ENCODE measurements at regions not wholly inside any gene's neighbourhood (a gene's known extent, or its start where the extent isn't known, plus 50 kb on each side); places are given as distances from the start of the nearest gene placed in this dataset.

DNA sequence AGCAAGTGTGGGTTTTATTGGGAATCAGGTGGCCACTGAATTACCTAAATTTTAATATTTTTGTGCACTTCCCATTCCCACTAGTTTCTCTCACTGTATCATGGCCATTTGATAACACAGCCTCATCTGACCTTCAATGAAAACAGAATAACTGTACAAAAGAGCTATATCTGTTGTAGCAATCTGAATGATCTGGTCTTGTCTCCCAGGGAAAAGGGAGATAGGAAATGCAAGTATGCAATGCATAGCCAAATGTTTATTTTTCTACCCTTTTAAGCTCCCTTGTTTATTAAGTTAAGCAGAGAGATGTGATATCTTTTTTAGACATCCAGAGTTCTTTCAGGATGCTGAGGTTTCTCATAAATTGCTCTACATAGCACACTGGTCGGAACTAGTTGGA, 288.3 kb upstream of the CLINT1 start:
- H3K9me3 ChIP-seq (ENCODE audit: insufficient read depth, low read depth, low read length) = no peaks in the 10 kb centered on the region
- no peaks in the 10 kb centered on the region for H3K36me3 ChIP-seq (ENCODE audit: insufficient read depth, low read depth, low read length)
- H3K4me3 ChIP-seq (ENCODE audit: low read length) = no peak overlapping the region
- H3K9ac ChIP-seq (ENCODE audit: low read depth, low read length) = no peak overlapping the region
- no peaks in the 10 kb centered on the region for H3K27me3 ChIP-seq (ENCODE audit: insufficient read depth, low read length)
- H3K27ac ChIP-seq (ENCODE audit: low read length) = no peak overlapping the region
- no peaks in the 10 kb centered on the region for H3K4me1 ChIP-seq (ENCODE audit: insufficient read depth, low read length)

DNA sequence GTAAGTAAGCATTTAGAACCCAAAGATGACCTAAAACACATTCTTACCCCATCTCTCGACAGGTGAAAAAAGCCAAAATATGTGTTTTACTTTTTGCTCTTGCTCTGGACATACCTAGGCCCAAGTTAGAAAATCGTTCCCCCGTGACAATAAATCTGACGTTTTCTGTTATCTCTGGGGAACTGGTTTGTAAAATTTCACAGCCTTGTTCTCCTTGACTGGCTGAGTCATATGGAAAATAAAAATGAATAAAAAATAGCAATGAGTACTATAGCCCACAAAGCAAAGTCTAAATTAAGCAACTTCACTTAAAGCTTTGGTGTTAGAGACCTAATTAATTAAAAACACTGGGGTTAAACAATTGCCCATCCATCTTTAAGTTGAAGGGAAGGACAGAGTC, 286.9 kb upstream of the CLINT1 start:
- H3K27me3 ChIP-seq (ENCODE audit: insufficient read depth, low read length) = no peaks in the 10 kb centered on the region
- H3K4me3 ChIP-seq (ENCODE audit: low read length) = no peak overlapping the region
- no peaks in the 10 kb centered on the region for H3K36me3 ChIP-seq (ENCODE audit: insufficient read depth, low read depth, low read length)
- no peaks in the 10 kb centered on the region for H3K9me3 ChIP-seq (ENCODE audit: insufficient read depth, low read depth, low read length)
- no peak overlapping the region for H3K9ac ChIP-seq (ENCODE audit: low read depth, low read length)
- H3K27ac ChIP-seq (ENCODE audit: low read length) = no peak overlapping the region
- H3K4me1 ChIP-seq (ENCODE audit: insufficient read depth, low read length) = no peaks in the 10 kb centered on the region

DNA sequence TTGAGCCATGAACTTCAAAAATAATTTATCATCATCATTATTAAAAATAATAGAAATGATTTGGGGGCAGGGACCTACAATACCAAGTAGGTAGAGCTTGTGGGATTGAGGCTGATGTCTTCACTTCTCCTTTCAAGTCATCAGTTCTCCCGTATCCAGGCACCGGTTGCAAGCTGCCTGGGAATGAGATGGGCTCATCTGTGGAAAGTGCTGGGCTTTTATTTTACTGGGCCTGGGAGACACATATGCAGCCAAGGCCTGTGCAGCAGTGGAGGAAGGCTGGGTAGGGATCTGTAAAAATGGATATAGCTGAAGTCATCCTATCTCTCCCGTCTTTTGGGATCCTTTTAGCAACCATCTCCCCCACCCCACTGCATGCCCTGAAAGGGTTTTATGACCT, 284.1 kb upstream of the CLINT1 start:
- H3K4me1 ChIP-seq (ENCODE audit: insufficient read depth, low read length) = no peaks in the 10 kb centered on the region
- H3K9ac ChIP-seq (ENCODE audit: low read depth, low read length) = no peak overlapping the region
- no peaks in the 10 kb centered on the region for H3K36me3 ChIP-seq (ENCODE audit: insufficient read depth, low read depth, low read length)
- H3K9me3 ChIP-seq (ENCODE audit: insufficient read depth, low read depth, low read length) = no peaks in the 10 kb centered on the region
- no peak overlapping the region for H3K27ac ChIP-seq (ENCODE audit: low read length)
- no peaks in the 10 kb centered on the region for H3K27me3 ChIP-seq (ENCODE audit: insufficient read depth, low read length)
- no peak overlapping the region for H3K4me3 ChIP-seq (ENCODE audit: low read length)

DNA sequence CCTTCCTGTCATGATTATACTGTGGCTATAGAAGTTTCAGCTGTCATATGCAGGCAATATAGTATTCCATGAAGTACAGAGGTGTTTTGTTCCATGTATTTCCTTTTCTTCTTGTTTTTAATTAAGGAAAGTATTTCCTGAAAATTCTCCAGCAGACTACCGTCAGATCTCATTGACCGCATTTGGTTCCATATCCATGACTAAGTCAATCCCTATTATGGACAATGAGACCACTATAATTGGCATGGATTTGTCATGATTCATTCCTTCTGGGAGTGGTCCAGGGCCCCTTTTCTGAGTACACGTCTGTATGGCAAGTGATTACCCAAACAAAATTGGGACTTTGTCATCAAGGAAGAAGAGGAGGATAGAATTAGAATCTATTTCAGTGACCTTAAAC, 283.2 kb upstream of the CLINT1 start:
- no peak overlapping the region for H3K4me3 ChIP-seq (ENCODE audit: low read length)
- no peak overlapping the region for H3K27ac ChIP-seq (ENCODE audit: low read length)

DNA sequence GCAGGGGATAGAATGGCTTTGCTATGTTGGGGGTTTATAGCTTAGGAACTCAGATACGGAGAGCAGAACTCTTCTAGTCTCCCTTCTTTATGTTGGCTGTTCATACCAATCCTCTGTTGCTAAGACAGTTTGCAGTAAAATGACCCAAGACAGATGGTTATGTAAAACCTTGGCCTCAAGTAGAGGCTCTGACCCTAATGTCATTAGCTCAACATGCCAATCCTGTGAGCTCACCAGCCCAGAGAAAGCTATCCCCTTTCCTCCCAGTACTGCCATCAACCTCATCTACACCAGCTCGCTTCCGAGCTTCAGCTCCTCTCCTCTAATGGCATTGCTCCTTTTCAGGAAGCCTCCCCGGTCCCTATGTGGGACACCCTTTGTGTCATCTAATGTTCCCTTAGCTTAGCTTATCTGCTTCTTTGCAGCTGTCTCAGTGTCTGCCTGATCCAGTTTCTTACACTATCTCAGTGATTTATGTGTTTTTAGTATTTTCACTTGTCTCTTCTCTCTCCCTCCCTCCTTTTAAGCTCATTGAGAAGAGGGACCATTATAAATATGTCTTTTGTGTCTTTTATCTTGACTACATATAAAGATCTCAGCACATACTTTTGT, 281.3 kb upstream of the CLINT1 start:
- no peak overlapping the region for H3K9ac ChIP-seq (ENCODE audit: low read depth, low read length)
- H3K4me3 ChIP-seq (ENCODE audit: low read length) = no peak overlapping the region
- peaks cover 7% of the 10 kb centered on the region for H3K4me1 ChIP-seq (ENCODE audit: insufficient read depth, low read length)
- no peaks in the 10 kb centered on the region for H3K9me3 ChIP-seq (ENCODE audit: insufficient read depth, low read depth, low read length)
- no peak overlapping the region for H3K27ac ChIP-seq (ENCODE audit: low read length)
- no peaks in the 10 kb centered on the region for H3K27me3 ChIP-seq (ENCODE audit: insufficient read depth, low read length)
- H3K36me3 ChIP-seq (ENCODE audit: insufficient read depth, low read depth, low read length) = no peaks in the 10 kb centered on the region

More for the DNA sequence above, 283.2 kb upstream of the CLINT1 start:
- Histone ChIP-seq H3K9ac (ENCODE audit: low read depth, low read length) (no peak overlapping the region), H3K4me1 (ENCODE audit: insufficient read depth, low read length) (no peaks in the 10 kb centered on the region; the same call in 1 of the 2 replicates), H3K27me3 (ENCODE audit: insufficient read depth, low read length) (no peaks in the 10 kb centered on the region), H3K9me3 (ENCODE audit: insufficient read depth, low read depth, low read length) (no peaks in the 10 kb centered on the region), H3K36me3 (ENCODE audit: insufficient read depth, low read depth, low read length) (no peaks in the 10 kb centered on the region)

DNA sequence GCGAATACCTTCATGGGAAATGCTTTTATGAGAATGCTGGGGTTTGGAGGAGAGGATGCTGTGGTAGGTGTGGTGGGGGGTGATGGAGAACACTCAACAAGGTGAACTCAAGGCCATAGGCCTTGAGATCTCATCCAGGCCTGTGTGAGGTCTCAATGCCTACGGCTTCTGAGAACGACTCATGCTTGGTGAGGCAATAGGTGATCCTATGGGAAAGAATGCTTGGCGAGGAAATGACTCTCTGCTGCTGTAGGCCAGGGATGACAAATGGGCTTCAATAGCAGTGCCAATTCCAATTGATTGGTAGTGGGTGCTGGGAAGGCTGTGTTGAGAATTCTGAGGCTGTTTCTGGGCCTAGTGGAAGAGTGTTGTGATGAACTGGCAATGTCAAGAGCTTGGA, 280.2 kb upstream of the CLINT1 start:
- Histone ChIP-seq H3K27me3 (ENCODE audit: insufficient read depth, low read length) (no peaks in the 10 kb centered on the region), H3K9ac (ENCODE audit: low read depth, low read length) (no peak overlapping the region), H3K4me3 (ENCODE audit: low read length) (no peak overlapping the region), H3K4me1 (ENCODE audit: insufficient read depth, low read length) (peaks cover 7% of the 10 kb centered on the region), H3K27ac (ENCODE audit: low read length) (no peak overlapping the region), H3K9me3 (ENCODE audit: insufficient read depth, low read depth, low read length) (no peaks in the 10 kb centered on the region), H3K36me3 (ENCODE audit: insufficient read depth, low read depth, low read length) (no peaks in the 10 kb centered on the region)

DNA sequence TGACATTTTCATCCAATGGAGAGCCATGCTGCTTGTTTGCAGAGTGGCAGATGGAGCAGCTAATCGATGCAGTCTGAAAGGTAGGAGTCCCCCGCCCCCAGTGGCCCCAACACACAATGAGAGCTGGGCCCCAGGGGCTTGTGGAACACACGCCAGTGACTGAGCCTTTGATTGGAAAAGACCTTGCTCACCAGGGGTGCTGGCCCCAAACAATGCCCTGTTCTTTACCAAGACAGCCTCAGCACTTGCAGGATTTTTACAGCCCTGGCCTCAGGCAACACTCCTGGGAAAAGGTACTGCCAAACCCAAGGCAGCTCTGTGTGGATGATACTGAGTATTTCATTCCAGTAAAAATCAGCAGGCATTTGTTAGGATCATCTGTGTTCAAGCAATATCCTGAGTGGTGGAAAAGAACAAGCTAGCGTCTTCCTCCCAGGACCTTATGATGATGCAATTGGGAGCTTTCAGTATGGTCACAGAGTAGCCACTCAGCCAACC, 276.8 kb upstream of the CLINT1 start:
- Histone ChIP-seq H3K27ac (ENCODE audit: low read length) (no peak overlapping the region), H3K4me1 (ENCODE audit: insufficient read depth, low read length) (peaks cover 10% of the 10 kb centered on the region), H3K9ac (ENCODE audit: low read depth, low read length) (peak overlapping the region; percentile 6; the same call in 1 of the 2 replicates), H3K9me3 (ENCODE audit: insufficient read depth, low read depth, low read length) (no peaks in the 10 kb centered on the region), H3K4me3 (ENCODE audit: low read length) (peak overlapping the region; percentile 33), H3K27me3 (ENCODE audit: insufficient read depth, low read length) (no peaks in the 10 kb centered on the region), H3K36me3 (ENCODE audit: insufficient read depth, low read depth, low read length) (no peaks in the 10 kb centered on the region)

DNA sequence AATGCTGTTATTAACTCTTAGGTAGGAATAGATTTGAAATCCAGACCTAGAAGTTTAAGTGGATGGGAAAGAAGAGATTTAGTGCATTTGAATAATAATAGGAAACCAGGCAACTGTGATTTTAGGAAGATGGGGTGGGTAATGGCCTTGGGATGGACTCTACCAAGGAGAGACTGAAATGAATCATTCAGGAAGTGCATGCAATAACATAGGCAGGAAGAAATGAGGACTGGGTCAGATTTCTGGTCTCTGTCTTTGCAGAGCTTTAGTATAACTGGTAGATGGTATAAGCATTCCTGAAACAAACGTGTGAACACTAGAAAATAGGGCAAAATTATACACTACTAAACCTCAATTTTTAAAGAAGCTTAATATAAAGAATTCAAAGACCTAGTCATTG, 274.4 kb upstream of the CLINT1 start:
- no peaks in the 10 kb centered on the region for H3K36me3 ChIP-seq (ENCODE audit: insufficient read depth, low read depth, low read length)
- H3K27me3 ChIP-seq (ENCODE audit: insufficient read depth, low read length) = no peaks in the 10 kb centered on the region

DNA sequence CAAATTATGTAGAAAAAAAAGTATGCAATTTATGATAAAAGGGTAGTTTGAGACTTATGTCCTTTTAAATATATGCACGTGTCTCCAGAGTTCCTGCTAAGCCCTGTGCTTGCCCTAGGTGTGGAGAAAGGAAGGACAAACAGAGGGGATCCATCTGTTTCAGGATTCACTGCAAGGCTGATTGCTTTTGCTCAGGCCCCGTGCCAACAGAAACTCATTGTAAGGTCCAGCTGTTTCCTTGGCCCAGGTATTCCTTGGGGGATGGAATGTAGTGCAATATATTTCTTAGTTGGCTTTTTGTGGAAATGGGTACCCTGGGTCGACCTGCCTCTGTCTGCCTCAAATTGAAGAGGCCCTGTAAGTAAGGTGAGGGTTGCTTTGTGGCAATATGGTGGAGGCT, 268.6 kb upstream of the CLINT1 start:
- Histone ChIP-seq H3K36me3 (ENCODE audit: insufficient read depth, low read depth, low read length) (no peaks in the 10 kb centered on the region), H3K27me3 (ENCODE audit: insufficient read depth, low read length) (no peaks in the 10 kb centered on the region), H3K4me3 (ENCODE audit: low read length) (no peak overlapping the region), H3K27ac (ENCODE audit: low read length) (no peak overlapping the region), H3K4me1 (ENCODE audit: insufficient read depth, low read length) (peaks cover 17% of the 10 kb centered on the region), H3K9ac (ENCODE audit: low read depth, low read length) (no peak overlapping the region), H3K9me3 (ENCODE audit: insufficient read depth, low read depth, low read length) (no peaks in the 10 kb centered on the region)

More for the DNA sequence above, 274.4 kb upstream of the CLINT1 start:
- Histone ChIP-seq H3K4me1 (ENCODE audit: insufficient read depth, low read length) (peaks cover 10% of the 10 kb centered on the region), H3K4me3 (ENCODE audit: low read length) (no peak overlapping the region), H3K9me3 (ENCODE audit: insufficient read depth, low read depth, low read length) (no peaks in the 10 kb centered on the region), H3K9ac (ENCODE audit: low read depth, low read length) (no peak overlapping the region), H3K27ac (ENCODE audit: low read length) (no peak overlapping the region)

DNA sequence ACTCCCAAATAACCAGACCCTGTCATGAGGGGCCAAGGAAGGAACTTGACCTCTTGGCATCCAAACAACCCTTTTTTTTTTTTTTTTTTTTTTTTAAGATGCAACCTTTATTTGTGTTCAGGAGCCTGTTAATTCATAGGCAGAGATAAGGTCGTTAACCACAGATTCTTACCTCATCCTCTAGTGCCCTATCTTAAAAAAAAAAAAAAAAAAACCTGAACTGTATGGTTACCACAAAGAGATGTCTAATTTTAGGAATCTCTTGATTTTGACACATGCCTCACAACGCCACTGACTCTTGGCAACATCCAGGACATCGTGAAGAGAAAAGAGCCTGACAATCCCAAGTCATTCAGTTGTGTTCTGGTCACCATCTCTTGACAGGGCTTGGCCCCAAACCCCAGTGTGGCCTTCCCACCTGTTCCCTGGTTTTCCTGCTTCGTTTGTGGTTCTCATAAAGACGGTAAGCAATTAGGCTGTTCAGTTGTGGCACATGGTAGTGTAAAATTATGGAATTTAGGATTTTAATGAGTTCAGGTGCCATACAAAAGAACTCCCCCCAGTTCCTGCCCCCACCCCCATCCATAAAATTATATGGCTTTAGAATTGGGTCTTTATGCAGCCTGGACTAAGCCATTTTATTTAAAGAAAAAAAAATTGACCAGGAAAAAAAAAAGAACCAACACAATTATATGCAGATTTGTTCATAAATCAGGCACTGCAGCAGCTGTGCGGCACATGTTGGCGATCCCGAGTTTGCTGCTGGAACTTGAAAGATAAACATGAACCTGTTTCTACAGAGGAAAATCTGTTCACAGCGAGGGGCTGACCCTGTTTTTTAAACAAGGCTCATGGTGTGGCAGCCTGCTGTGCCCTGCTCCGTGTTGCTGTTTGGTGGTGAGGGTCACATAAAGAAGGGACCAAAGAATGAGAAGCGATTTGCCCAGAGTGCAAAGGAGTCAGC, 267.8 kb upstream of the CLINT1 start:
- no peaks in the 10 kb centered on the region for H3K36me3 ChIP-seq (ENCODE audit: insufficient read depth, low read depth, low read length)
- H3K27ac ChIP-seq (ENCODE audit: low read length) = no peak overlapping the region
- H3K9ac ChIP-seq (ENCODE audit: low read depth, low read length) = no peak overlapping the region
- H3K4me3 ChIP-seq (ENCODE audit: low read length) = no peak overlapping the region
- no peaks in the 10 kb centered on the region for H3K9me3 ChIP-seq (ENCODE audit: insufficient read depth, low read depth, low read length)
- H3K4me1 ChIP-seq (ENCODE audit: insufficient read depth, low read length) = peaks cover 17% of the 10 kb centered on the region
- no peaks in the 10 kb centered on the region for H3K27me3 ChIP-seq (ENCODE audit: insufficient read depth, low read length)

DNA sequence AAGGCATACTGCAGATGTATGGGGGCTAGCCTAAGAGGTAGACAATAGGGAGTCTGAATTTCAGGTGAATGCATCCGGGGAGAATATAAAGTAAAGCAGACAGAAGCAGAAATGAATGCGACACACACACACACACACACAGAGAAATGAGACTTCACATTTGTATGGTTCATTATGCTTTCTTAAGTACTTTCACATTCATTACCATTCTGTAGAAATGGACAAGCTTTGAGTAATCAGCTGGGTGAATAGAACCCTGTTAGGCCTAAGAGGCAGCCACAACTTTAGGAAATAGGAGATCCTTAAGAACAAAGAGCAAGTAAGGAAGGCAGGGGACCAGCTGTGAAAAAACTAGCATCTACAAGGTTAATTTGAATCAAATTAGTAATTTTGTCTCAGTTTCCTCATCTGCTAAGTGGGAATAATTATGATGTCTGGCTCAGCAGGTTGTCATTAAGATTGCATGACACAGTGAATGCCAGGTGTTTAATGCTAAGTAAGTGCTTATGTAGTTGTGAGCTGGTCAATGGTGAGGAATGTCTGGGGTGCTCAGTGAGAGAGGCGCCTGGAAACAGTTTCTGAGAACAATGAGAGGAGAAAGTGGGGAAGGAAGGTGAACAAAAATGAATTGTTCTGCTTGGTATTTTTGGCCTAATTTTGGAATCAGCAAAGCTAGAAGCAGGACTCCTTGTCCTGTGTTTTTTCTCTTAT, 265.8 kb upstream of the CLINT1 start:
- no peak overlapping the region for H3K27ac ChIP-seq (ENCODE audit: low read length)
- H3K36me3 ChIP-seq (ENCODE audit: insufficient read depth, low read depth, low read length) = no peaks in the 10 kb centered on the region
- H3K9me3 ChIP-seq (ENCODE audit: insufficient read depth, low read depth, low read length) = no peaks in the 10 kb centered on the region
- H3K4me3 ChIP-seq (ENCODE audit: low read length) = no peak overlapping the region
- H3K27me3 ChIP-seq (ENCODE audit: insufficient read depth, low read length) = peaks cover 5% of the 10 kb centered on the region; the same call in 1 of the 2 replicates
- H3K4me1 ChIP-seq (ENCODE audit: insufficient read depth, low read length) = peaks cover 17% of the 10 kb centered on the region
- H3K9ac ChIP-seq (ENCODE audit: low read depth, low read length) = no peak overlapping the region

Measured in iPS-20b (cell line).